ENCODE measurements at regions not wholly inside any gene's neighbourhood (a gene's known extent, or its start where the extent isn't known, plus 50 kb on each side); places are given as distances from the start of the nearest gene placed in this dataset.
"Not testable (repeated sequence)": the region's sequence is repeated elsewhere in the genome, so short reads cannot be mapped to it uniquely, and the experiment has no call there.

DNA sequence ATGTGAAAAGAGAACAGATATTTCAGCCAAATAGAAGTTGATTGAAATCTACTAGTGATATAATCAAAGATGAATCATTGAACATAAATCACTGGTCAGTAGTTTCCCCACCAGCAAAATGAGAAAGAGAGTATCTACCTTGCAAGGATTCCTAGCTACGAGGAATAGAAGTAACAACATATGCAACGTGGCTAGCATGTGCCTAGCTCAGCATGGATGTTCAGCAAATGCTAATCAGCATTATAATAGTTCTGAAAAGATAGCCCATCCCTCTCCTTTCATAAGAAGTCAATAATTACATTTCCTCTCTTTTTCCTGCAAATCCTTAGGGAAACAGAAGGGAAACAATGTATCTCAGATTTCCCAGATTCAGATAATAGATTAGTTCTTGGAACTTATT, 417.2 kb downstream of the SATB2 start:
- CTCF ChIA-PET = interaction anchor here (0.6 kb wide), 1 partner anchor 1228 kb away, joined by 3 read pairs; no protein-coding TSS in a partner anchor
- no peaks in the 10 kb centered on the region for H3K4me1 ChIP-seq (ENCODE audit: control insufficient read depth, insufficient read depth, low read length)
- H3K4me3 ChIP-seq (ENCODE audit: low read depth, low read length) = no peak overlapping the region
- POLR2A ChIA-PET = no interaction called here
- H3K27ac ChIP-seq (ENCODE audit: extremely low read depth, low read depth, low read length) = no peak overlapping the region
- no peaks in the 10 kb centered on the region for H3K9me3 ChIP-seq (ENCODE audit: control insufficient read depth, insufficient read depth, low read depth, low read length)
- H3K36me3 ChIP-seq (ENCODE audit: control insufficient read depth in 2 of 2, insufficient read depth in 1 of 2, low read length in 2 of 2) = no peaks in the 10 kb centered on the region
- TF ChIP-seq ZNF221 (tag by site-specific recombination; IDR thresholded peaks at IDR 0.05; ENCODE audit: borderline replicate concordance) (no peak), ZNF211 (tag by site-specific recombination; IDR thresholded peaks at IDR 0.05; ENCODE audit: low read depth) (no peak), ZNF19 (tag by site-specific recombination; IDR thresholded peaks at IDR 0.05; ENCODE audit: low read depth) (no peak), ZBTB21 (tag by site-specific recombination; IDR thresholded peaks at IDR 0.05) (no peak), KLF8 (tag by site-specific recombination; IDR thresholded peaks at IDR 0.05) (no peak), KLF16 (tag by site-specific recombination; IDR thresholded peaks at IDR 0.05) (no peak), MEIS1 (CRISPR knock-in tag; IDR thresholded peaks at IDR 0.05; ENCODE audit: borderline replicate concordance) (no peak), ZNF600 (tag by site-specific recombination; IDR thresholded peaks at IDR 0.05) (no peak), ZNF366 (tag by site-specific recombination; conservative IDR thresholded peaks at IDR 0.05) (no peak)
- TF ChIP-seq, protein P1, sequence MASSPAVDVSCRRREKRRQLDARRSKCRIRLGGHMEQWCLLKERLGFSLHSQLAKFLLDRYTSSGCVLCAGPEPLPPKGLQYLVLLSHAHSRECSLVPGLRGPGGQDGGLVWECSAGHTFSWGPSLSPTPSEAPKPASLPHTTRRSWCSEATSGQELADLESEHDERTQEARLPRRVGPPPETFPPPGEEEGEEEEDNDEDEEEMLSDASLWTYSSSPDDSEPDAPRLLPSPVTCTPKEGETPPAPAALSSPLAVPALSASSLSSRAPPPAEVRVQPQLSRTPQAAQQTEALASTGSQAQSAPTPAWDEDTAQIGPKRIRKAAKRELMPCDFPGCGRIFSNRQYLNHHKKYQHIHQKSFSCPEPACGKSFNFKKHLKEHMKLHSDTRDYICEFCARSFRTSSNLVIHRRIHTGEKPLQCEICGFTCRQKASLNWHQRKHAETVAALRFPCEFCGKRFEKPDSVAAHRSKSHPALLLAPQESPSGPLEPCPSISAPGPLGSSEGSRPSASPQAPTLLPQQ (tag by site-specific recombination; IDR thresholded peaks at IDR 0.05) = no peak

DNA sequence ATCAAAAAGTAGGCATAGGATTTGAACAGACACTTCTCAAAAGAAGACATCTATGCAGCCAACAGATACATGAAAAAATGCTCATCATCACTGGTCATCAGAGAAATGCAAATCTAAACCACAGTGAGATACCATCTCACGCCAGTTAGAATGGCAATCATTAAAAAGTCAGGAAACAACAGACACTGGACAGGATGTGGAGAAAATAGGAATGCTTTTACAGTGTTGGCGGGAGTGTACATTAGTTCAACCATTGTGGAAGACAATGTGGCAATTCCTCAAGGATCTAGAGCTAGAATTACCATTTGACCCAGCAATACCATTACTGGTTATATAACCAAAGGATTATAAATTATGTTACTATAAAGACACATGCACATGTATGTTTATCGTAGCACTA, 424.0 kb downstream of the SATB2 start:
- H3K9me3 ChIP-seq (ENCODE audit: control insufficient read depth, insufficient read depth, low read depth, low read length); CTCF ChIA-PET; H3K36me3 ChIP-seq (ENCODE audit: control insufficient read depth in 2 of 2, insufficient read depth in 1 of 2, low read length in 2 of 2); H3K4me3 ChIP-seq (ENCODE audit: low read depth, low read length); H3K4me1 ChIP-seq (ENCODE audit: control insufficient read depth, insufficient read depth, low read length); POLR2A ChIA-PET; H3K27ac ChIP-seq (ENCODE audit: extremely low read depth, low read depth, low read length): not testable (repeated sequence)

DNA sequence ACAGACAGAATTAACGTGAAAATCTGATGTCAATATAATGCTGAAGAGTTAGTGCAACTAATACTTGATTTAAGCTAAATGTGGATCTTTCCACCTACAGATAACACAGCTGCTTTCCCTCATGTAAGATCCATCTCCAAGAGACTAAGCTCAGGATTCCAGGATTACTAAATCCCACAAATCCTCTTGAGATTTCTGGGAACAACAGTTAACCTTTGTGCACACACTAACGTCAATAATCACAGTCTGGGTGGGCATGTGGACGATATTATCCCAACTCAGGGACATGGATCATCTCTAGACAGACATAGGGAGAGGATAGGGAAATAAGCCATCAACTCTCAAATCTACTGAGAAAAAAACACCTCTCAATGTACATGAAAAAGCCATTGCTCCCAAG, 432.6 kb downstream of the SATB2 start:
- ChIA-PET POLR2A (no interaction called here), CTCF (no interaction called here)

DNA sequence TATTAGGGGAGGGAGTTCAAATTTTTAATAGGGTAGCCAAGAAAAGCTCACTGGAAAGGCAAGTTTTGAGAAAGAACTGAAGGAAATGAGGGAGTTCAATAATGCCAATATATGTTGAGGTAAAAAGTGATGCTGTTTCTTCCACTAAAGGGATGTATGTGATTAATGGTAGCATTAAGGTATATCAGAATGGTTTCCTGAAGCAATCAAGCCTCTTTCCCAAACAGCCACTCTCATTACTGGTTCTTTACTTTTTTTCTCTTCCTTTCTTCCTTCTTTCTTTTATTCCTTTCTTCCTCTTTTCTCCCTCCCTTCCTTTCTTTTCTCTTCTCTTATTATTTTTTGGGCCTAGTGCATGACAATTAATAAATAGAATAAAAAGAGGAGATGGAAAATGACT, 433.5 kb downstream of the SATB2 start:
- H3K4me1 ChIP-seq (ENCODE audit: control insufficient read depth, insufficient read depth, low read length) = no peaks in the 10 kb centered on the region
- CTCF ChIA-PET = interaction anchor here (0.7 kb wide), 1 partner anchor 308 kb away, joined by 3 read pairs; no protein-coding TSS in a partner anchor
- H3K9me3 ChIP-seq (ENCODE audit: control insufficient read depth, insufficient read depth, low read depth, low read length) = no peaks in the 10 kb centered on the region
- POLR2A ChIA-PET = no interaction called here
- H3K27ac ChIP-seq (ENCODE audit: extremely low read depth, low read depth, low read length) = no peak overlapping the region
- no peak overlapping the region for H3K4me3 ChIP-seq (ENCODE audit: low read depth, low read length)
- no peaks in the 10 kb centered on the region for H3K36me3 ChIP-seq (ENCODE audit: control insufficient read depth in 2 of 2, insufficient read depth in 1 of 2, low read length in 2 of 2)
- TF ChIP-seq ZNF544 (tag by site-specific recombination; IDR thresholded peaks at IDR 0.05) = no peak
- no peak for TF ChIP-seq ZNF76 (tag by site-specific recombination; IDR thresholded peaks at IDR 0.05; ENCODE audit: borderline replicate concordance, low read depth)
- TF ChIP-seq, protein P2, sequence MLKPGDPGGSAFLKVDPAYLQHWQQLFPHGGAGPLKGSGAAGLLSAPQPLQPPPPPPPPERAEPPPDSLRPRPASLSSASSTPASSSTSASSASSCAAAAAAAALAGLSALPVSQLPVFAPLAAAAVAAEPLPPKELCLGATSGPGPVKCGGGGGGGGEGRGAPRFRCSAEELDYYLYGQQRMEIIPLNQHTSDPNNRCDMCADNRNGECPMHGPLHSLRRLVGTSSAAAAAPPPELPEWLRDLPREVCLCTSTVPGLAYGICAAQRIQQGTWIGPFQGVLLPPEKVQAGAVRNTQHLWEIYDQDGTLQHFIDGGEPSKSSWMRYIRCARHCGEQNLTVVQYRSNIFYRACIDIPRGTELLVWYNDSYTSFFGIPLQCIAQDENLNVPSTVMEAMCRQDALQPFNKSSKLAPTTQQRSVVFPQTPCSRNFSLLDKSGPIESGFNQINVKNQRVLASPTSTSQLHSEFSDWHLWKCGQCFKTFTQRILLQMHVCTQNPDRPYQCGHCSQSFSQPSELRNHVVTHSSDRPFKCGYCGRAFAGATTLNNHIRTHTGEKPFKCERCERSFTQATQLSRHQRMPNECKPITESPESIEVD (tag by site-specific recombination; IDR thresholded peaks at IDR 0.05) = no peak
- no peak for TF ChIP-seq ZNF660 (tag by site-specific recombination; IDR thresholded peaks at IDR 0.05)
- TF ChIP-seq HOXA7 (CRISPR knock-in tag; IDR thresholded peaks at IDR 0.05; ENCODE audit: borderline replicate concordance) = no peak
- no peak for TF ChIP-seq ZSCAN23 (tag by site-specific recombination; IDR thresholded peaks at IDR 0.05)
- TF ChIP-seq ZNF610 (tag by site-specific recombination; IDR thresholded peaks at IDR 0.05; ENCODE audit: borderline replicate concordance) = no peak
- TF ChIP-seq ZNF404 (tag by site-specific recombination; IDR thresholded peaks at IDR 0.05) = no peak

More for the DNA sequence above, 432.6 kb downstream of the SATB2 start:
- H3K4me3 ChIP-seq (ENCODE audit: low read depth, low read length) = no peak overlapping the region
- no peaks in the 10 kb centered on the region for H3K4me1 ChIP-seq (ENCODE audit: control insufficient read depth, insufficient read depth, low read length)
- H3K27ac ChIP-seq (ENCODE audit: extremely low read depth, low read depth, low read length) = no peak overlapping the region
- TF ChIP-seq SCRT1 (tag by site-specific recombination; IDR thresholded peaks at IDR 0.05; ENCODE audit: borderline replicate concordance) (no peak), ZNF175 (tag by site-specific recombination; IDR thresholded peaks at IDR 0.05) (no peak), KLF8 (tag by site-specific recombination; IDR thresholded peaks at IDR 0.05) (no peak), ZNF596 (tag by site-specific recombination; IDR thresholded peaks at IDR 0.05) (no peak), ZNF571 (tag by site-specific recombination; IDR thresholded peaks at IDR 0.05) (no peak), ZNF600 (tag by site-specific recombination; IDR thresholded peaks at IDR 0.05) (no peak), ZNF155 (tag by site-specific recombination; IDR thresholded peaks at IDR 0.05) (no peak), KLF7 (tag by site-specific recombination; IDR thresholded peaks at IDR 0.05; ENCODE audit: borderline replicate concordance) (no peak), ZNF221 (tag by site-specific recombination; IDR thresholded peaks at IDR 0.05; ENCODE audit: borderline replicate concordance) (no peak)
- TF ChIP-seq, protein P3, sequence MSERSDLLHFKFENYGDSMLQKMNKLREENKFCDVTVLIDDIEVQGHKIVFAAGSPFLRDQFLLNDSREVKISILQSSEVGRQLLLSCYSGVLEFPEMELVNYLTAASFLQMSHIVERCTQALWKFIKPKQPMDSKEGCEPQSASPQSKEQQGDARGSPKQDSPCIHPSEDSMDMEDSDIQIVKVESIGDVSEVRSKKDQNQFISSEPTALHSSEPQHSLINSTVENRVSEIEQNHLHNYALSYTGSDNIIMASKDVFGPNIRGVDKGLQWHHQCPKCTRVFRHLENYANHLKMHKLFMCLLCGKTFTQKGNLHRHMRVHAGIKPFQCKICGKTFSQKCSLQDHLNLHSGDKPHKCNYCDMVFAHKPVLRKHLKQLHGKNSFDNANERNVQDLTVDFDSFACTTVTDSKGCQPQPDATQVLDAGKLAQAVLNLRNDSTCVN (tag by site-specific recombination; optimal IDR thresholded peaks at IDR 0.05) = no peak
- TF ChIP-seq, protein P4, sequence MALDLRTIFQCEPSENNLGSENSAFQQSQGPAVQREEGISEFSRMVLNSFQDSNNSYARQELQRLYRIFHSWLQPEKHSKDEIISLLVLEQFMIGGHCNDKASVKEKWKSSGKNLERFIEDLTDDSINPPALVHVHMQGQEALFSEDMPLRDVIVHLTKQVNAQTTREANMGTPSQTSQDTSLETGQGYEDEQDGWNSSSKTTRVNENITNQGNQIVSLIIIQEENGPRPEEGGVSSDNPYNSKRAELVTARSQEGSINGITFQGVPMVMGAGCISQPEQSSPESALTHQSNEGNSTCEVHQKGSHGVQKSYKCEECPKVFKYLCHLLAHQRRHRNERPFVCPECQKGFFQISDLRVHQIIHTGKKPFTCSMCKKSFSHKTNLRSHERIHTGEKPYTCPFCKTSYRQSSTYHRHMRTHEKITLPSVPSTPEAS (tag by site-specific recombination; IDR thresholded peaks at IDR 0.05) = no peak
- no peaks in the 10 kb centered on the region for H3K9me3 ChIP-seq (ENCODE audit: control insufficient read depth, insufficient read depth, low read depth, low read length)
- H3K36me3 ChIP-seq (ENCODE audit: control insufficient read depth in 2 of 2, insufficient read depth in 1 of 2, low read length in 2 of 2) = no peaks in the 10 kb centered on the region
